ENCODE measurements at regions not wholly inside any gene's neighbourhood (a gene's known extent, or its start where the extent isn't known, plus 50 kb on each side); places are given as distances from the start of the nearest gene placed in this dataset.

GRCh38 chr5:18314192-18314778 lies 680.0 kb downstream of the TAF11L14 start:
- Histone ChIP-seq H3K27me3 (ENCODE audit: control insufficient read depth, insufficient read depth, low read length) (no peaks in the 10 kb centered on the region), H3K4me3 (ENCODE audit: low read depth, low read length) (no peak overlapping the region), H3K36me3 (ENCODE audit: control insufficient read depth, insufficient read depth, low read length) (no peaks in the 10 kb centered on the region)
- TF ChIP-seq CTCF (IDR thresholded peaks at IDR 0.05; ENCODE audit: insufficient read depth, low read length, poor library complexity, severe bottlenecking), result no peak
- DNase-seq (ENCODE audit: low read depth), result no peak

GRCh38 chr5:18321262-18321942 lies 687.1 kb downstream of the TAF11L14 start:
- Histone ChIP-seq H3K27me3 (ENCODE audit: control insufficient read depth, insufficient read depth, low read length) (no peaks in the 10 kb centered on the region), H3K4me3 (ENCODE audit: low read depth, low read length) (no peak overlapping the region), H3K36me3 (ENCODE audit: control insufficient read depth, insufficient read depth, low read length) (no peaks in the 10 kb centered on the region)
- DNase-seq (ENCODE audit: low read depth), result no peak
- no peak for TF ChIP-seq CTCF (IDR thresholded peaks at IDR 0.05; ENCODE audit: insufficient read depth, low read length, poor library complexity, severe bottlenecking)

GRCh38 chr5:18323891-18324290 lies 689.6 kb downstream of the TAF11L14 start:
- Histone ChIP-seq H3K36me3 (ENCODE audit: control insufficient read depth, insufficient read depth, low read length) (no peaks in the 10 kb centered on the region), H3K27me3 (ENCODE audit: control insufficient read depth, insufficient read depth, low read length) (no peaks in the 10 kb centered on the region), H3K4me3 (ENCODE audit: low read depth, low read length) (no peak overlapping the region)
- no peak for DNase-seq (ENCODE audit: low read depth)
- no peak for TF ChIP-seq CTCF (IDR thresholded peaks at IDR 0.05; ENCODE audit: insufficient read depth, low read length, poor library complexity, severe bottlenecking)

GRCh38 chr5:18325431-18325830 lies 691.2 kb downstream of the TAF11L14 start:
- no peak for TF ChIP-seq CTCF (IDR thresholded peaks at IDR 0.05; ENCODE audit: insufficient read depth, low read length, poor library complexity, severe bottlenecking)
- Histone ChIP-seq H3K4me3 (ENCODE audit: low read depth, low read length) (no peak overlapping the region), H3K27me3 (ENCODE audit: control insufficient read depth, insufficient read depth, low read length) (no peaks in the 10 kb centered on the region), H3K36me3 (ENCODE audit: control insufficient read depth, insufficient read depth, low read length) (no peaks in the 10 kb centered on the region)
- DNase-seq (ENCODE audit: low read depth), result no peak

GRCh38 chr5:18329328-18329727 lies 695.1 kb downstream of the TAF11L14 start:
- Histone ChIP-seq H3K27me3 (ENCODE audit: control insufficient read depth, insufficient read depth, low read length) (no peaks in the 10 kb centered on the region), H3K4me3 (ENCODE audit: low read depth, low read length) (no peak overlapping the region), H3K36me3 (ENCODE audit: control insufficient read depth, insufficient read depth, low read length) (no peaks in the 10 kb centered on the region)
- no peak for DNase-seq (ENCODE audit: low read depth)
- no peak for TF ChIP-seq CTCF (IDR thresholded peaks at IDR 0.05; ENCODE audit: insufficient read depth, low read length, poor library complexity, severe bottlenecking)

- H3K4me3 ChIP-seq (ENCODE audit: low read depth, low read length), result no peak overlapping the region
- H3K36me3 ChIP-seq (ENCODE audit: control insufficient read depth, insufficient read depth, low read length), result no peaks in the 10 kb centered on the region
- DNase-seq (ENCODE audit: low read depth), result no peak
- TF ChIP-seq CTCF (IDR thresholded peaks at IDR 0.05; ENCODE audit: insufficient read depth, low read length, poor library complexity, severe bottlenecking), result no peak
- no peaks in the 10 kb centered on the region for H3K27me3 ChIP-seq (ENCODE audit: control insufficient read depth, insufficient read depth, low read length)
Observed at GRCh38 chr5:18333841-18334240, 699.6 kb downstream of the TAF11L14 start.

All from kidney epithelial cell (primary cell).